Psoas muscle (tissue), 7 donors: ENCODE measurements at regions not wholly inside any gene's neighbourhood (a gene's known extent, or its start where the extent isn't known, plus 50 kb on each side); places are given as distances from the start of the nearest gene placed in this dataset.
"Not testable (repeated sequence)": the region's sequence is repeated elsewhere in the genome, so short reads cannot be mapped to it uniquely, and the experiment has no call there.

Experiments
- ATAC-seq, 4 donors: fragments of 200-7000 bp; cut with Tn5 transposase; one replicate each; pipeline ENCODE4 v1.9.1; 2020; ENCODE audit warnings: moderate library complexity in 3 of 4, mild to moderate bottlenecking in 2 of 4
- DNase-seq, 2 donors: peaks; one replicate each; pipeline ENCODE4 v3.0.0-alpha.2; 2020
- H3K27ac ChIP-seq: fragments of 200-600 bp; one replicate; pipeline ENCODE4 v1.8.0; 2022
- H3K27me3 ChIP-seq, 3 donors: fragments of 200-600 bp in 1 of 3; one replicate each; pipeline versions ENCODE4 v1.6.1 to v1.8.0; 2013 to 2022; ENCODE audit warnings: low read length in 2 of 3, mild to moderate bottlenecking in 2 of 3, moderate library complexity in 1 of 3; ENCODE audit not compliant: insufficient read depth in 3 of 3
- H3K36me3 ChIP-seq, 2 donors: fragments of 200-600 bp in 1 of 2; one replicate each; pipeline versions ENCODE4 v1.6.1 to v1.8.0; 2013 to 2022; ENCODE audit warnings: low read depth in 1 of 2, mild to moderate bottlenecking in 1 of 2, moderate library complexity in 1 of 2; ENCODE audit not compliant: insufficient read depth in 1 of 2
- H3K4me1 ChIP-seq: fragments of 200-600 bp; one replicate; pipeline ENCODE4 v1.8.0; 2022
- H3K4me3 ChIP-seq: fragments of 200-600 bp; one replicate; pipeline ENCODE4 v1.8.0; 2022; ENCODE audit warnings: mild to moderate bottlenecking
- H3K9me3 ChIP-seq: fragments of 200-600 bp; one replicate; pipeline ENCODE4 v1.8.0; 2022
- CTCF ChIP-seq: fragments of 200-600 bp; IDR thresholded peaks from one replicate; pipeline ENCODE4 v1.8.0; 2022; ENCODE audit warnings: antibody characterized with exemption
- WGBS, 3 donors: extraction: QIAGEN DNeasy Blood & Tissue Kit; methylation state at CpG; one replicate each; pipeline versions ENCODE4 v1.1.6 to v1.1.7; 2013; 5-methylcytosine and 5-hydroxymethylcytosine counted together
- intact Hi-C, 2 donors: fragments of 100-400 bp; cut with DNase I; formaldehyde crosslinking; loops; one replicate each; pipeline versions ENCODE4 v1.11.0 to v1.14.2; 2022
- donor health status: healthy with polysubstance abuse.
- donor health status: DM: no; HTN: no; CAD: no; lungs with moderate emphysema.
- donor health status: Bipolar disorder and iron deficiency.
- donor health status: healthy.
- donor health status: DM: yes; HTN: yes; CAD: no.
- donor health status: DM: no; HTN: no; CAD: no.
- donor health status: DM: yes; HTN: yes; CAD: no.

GRCh38 chr2:34239511-34239910 lies 640.4 kb upstream of the FAM98A start:
- ATAC-seq (no peak), DNase-seq (no peak)
- Histone ChIP-seq H3K27me3 (no peaks in the 10 kb centered on the region), H3K9me3 (no peaks in the 10 kb centered on the region), H3K4me3 (no peak overlapping the region), H3K27ac (no peak overlapping the region), H3K4me1 (no peaks in the 10 kb centered on the region), H3K36me3 (no peaks in the 10 kb centered on the region)
- TF ChIP-seq CTCF = no peak
- WGBS, 3 donors = 64 to 76% (median 68%) methylated on average over 1 of the region's 1 CpG
- intact Hi-C loops = no loop called here

- ATAC-seq (no peak), DNase-seq (no peak)
- Histone ChIP-seq H3K4me3 (no peak overlapping the region), H3K4me1 (no peaks in the 10 kb centered on the region), H3K36me3 (no peaks in the 10 kb centered on the region), H3K9me3 (no peaks in the 10 kb centered on the region), H3K27me3 (no peaks in the 10 kb centered on the region), H3K27ac (no peak overlapping the region)
- TF ChIP-seq CTCF = no peak
- 48 to 54% (median 53%) methylated on average over 3 of the region's 3 CpGs for WGBS, 3 donors
- intact Hi-C loops = no loop called here
These were observed 635.7 kb upstream of the FAM98A start for GRCh38 chr2:34234823-34235222.

- 32 to 50% (median 37%) methylated on average over 1 of the region's 1 CpG for WGBS, 3 donors
- TF ChIP-seq CTCF = no peak
- Histone ChIP-seq H3K27me3 (no peaks in the 10 kb centered on the region), H3K27ac (no peak overlapping the region), H3K36me3 (no peaks in the 10 kb centered on the region), H3K4me3 (no peak overlapping the region), H3K4me1 (no peaks in the 10 kb centered on the region), H3K9me3 (no peaks in the 10 kb centered on the region)
- intact Hi-C loops = no loop called here
- DNase-seq = no peak
- no peak for ATAC-seq
These were observed 630.9 kb upstream of the FAM98A start for GRCh38 chr2:34229998-34230397.

GRCh38 chr2:34215174-34215573 lies 616.1 kb upstream of the FAM98A start:
- WGBS, 3 donors = 72 to 84% (median 81%) methylated on average over 4 of the region's 4 CpGs
- TF ChIP-seq CTCF = no peak
- no peak for ATAC-seq
- intact Hi-C loops = no loop called here
- H3K27ac ChIP-seq = no peak overlapping the region
- no peak overlapping the region for H3K4me3 ChIP-seq
- H3K9me3 ChIP-seq = no peaks in the 10 kb centered on the region
- no peak for DNase-seq
- H3K27me3 ChIP-seq = no peaks in the 10 kb centered on the region
- H3K36me3 ChIP-seq = no peaks in the 10 kb centered on the region
- H3K4me1 ChIP-seq = no peaks in the 10 kb centered on the region

- H3K9me3 ChIP-seq, intact Hi-C loops: not testable (repeated sequence)
- WGBS, 3 donors = 78 to 90% (median 88%) methylated on average over 8 of the region's 8 CpGs
These were observed 611.3 kb upstream of the FAM98A start for GRCh38 chr2:34210382-34210781.

More at GRCh38 chr2:34210382-34210781, 611.3 kb upstream of the FAM98A start:
- not testable (repeated sequence) for H3K27ac ChIP-seq, H3K27me3 ChIP-seq, H3K4me3 ChIP-seq, DNase-seq, ATAC-seq, H3K4me1 ChIP-seq, H3K36me3 ChIP-seq
